HL-60 (cell line): ENCODE measurements at regions not wholly inside any gene's neighbourhood (a gene's known extent, or its start where the extent isn't known, plus 50 kb on each side); places are given as distances from the start of the nearest gene placed in this dataset.

Source experiments
- CTCF ChIP-seq: IDR thresholded peaks from one replicate; pipeline ENCODE4 v1.5.1; 2011; ENCODE audit warnings: low read length, control low read depth, inconsistent platforms; ENCODE audit not compliant: insufficient read depth
- POLR2AphosphoS5 ChIP-seq: IDR thresholded peaks from 2 replicates; pipeline ENCODE4 v1.6.1; 2012; ENCODE audit warnings: low read depth
- REST ChIP-seq: IDR thresholded peaks from 2 replicates; pipeline ENCODE4 v1.6.1; 2012; ENCODE audit warnings: low read depth; ENCODE audit not compliant: insufficient replicate concordance
- SPI1 ChIP-seq: IDR thresholded peaks from 2 replicates; pipeline ENCODE4 v1.6.1; 2012; ENCODE audit warnings: low read depth, mild to moderate bottlenecking, borderline replicate concordance

GRCh38 chr14:42488965-42489364 is 882.3 kb downstream of the LRFN5 start:
- TF ChIP-seq POLR2AphosphoS5, result no peak
- TF ChIP-seq SPI1, result no peak
- TF ChIP-seq CTCF, result no peak
- TF ChIP-seq REST, result no peak
